Lower leg skin (tissue), 3 donors: ENCODE measurements at regions not wholly inside any gene's neighbourhood (a gene's known extent, or its start where the extent isn't known, plus 50 kb on each side); places are given as distances from the start of the nearest gene placed in this dataset.

Experiments
- POLR2A ChIP-seq, 2 donors: fragments of 450-650 bp; IDR thresholded peaks; one replicate each; pipeline ENCODE4 v1.6.1; 2016 to 2017; ENCODE audit warnings: antibody characterized with exemption in 2 of 2, mild to moderate bottlenecking in 1 of 2, moderate library complexity in 1 of 2
- TF ChIP-seq, protein P1 (sequence below), 3 donors: fragments of 450-650 bp; IDR thresholded peaks; one replicate each; pipeline ENCODE4 v1.5.1; 2016; ENCODE audit warnings: antibody characterized with exemption in 3 of 3, mild to moderate bottlenecking in 3 of 3, moderate library complexity in 2 of 3

DNA sequence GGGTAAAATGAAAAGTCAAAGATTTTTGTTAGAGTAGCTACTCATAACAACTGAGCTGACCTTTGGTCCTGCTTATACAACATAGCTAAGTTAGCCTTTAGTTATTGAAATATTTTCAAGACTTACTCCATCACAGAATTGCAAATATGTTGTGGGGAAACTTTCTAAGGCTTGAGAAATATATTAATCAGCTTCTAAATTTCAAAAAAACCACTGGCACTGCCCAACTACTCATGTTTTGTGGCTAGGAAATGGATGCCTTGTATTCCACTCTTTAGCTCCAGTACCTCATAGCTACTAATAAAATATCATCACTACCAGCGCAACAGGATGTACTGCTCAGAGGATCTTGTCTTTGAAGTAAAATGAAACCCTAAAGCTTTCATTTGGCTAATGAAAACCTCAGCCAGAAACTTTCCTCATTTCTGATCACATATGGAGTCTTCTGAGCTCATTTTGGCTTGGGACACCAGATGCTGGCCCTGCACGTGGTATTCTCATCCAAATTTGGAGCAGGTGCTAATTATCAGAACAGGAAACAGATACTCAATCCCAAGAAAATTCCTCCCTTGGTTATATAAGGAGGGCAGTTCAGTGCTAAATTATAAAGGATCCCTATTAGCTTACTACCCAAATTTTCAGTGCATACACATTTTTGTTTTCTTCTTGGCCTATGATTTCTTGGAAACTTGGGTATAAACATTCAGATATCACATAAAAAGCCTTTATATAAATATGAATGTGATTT lies 690.7 kb downstream of the ADGRL2 start:
- TF ChIP-seq, protein P1, sequence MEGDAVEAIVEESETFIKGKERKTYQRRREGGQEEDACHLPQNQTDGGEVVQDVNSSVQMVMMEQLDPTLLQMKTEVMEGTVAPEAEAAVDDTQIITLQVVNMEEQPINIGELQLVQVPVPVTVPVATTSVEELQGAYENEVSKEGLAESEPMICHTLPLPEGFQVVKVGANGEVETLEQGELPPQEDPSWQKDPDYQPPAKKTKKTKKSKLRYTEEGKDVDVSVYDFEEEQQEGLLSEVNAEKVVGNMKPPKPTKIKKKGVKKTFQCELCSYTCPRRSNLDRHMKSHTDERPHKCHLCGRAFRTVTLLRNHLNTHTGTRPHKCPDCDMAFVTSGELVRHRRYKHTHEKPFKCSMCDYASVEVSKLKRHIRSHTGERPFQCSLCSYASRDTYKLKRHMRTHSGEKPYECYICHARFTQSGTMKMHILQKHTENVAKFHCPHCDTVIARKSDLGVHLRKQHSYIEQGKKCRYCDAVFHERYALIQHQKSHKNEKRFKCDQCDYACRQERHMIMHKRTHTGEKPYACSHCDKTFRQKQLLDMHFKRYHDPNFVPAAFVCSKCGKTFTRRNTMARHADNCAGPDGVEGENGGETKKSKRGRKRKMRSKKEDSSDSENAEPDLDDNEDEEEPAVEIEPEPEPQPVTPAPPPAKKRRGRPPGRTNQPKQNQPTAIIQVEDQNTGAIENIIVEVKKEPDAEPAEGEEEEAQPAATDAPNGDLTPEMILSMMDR (IDR thresholded peaks at IDR 0.05), result no peak
- TF ChIP-seq POLR2A (IDR thresholded peaks at IDR 0.05), result no peak
